Neural progenitor cell (in vitro differentiated cells): ENCODE measurements at regions not wholly inside any gene's neighbourhood (a gene's known extent, or its start where the extent isn't known, plus 50 kb on each side); places are given as distances from the start of the nearest gene placed in this dataset.

Experiments used
- DNase-seq: peaks from one replicate; pipeline ENCODE4 v3.0.0-alpha.2; 2016; ENCODE audit warnings: low spot score
- H2AFZ ChIP-seq: fragments of 200-600 bp; sonication (generic); replicated peaks from 2 replicates; pipeline ENCODE4 v1.6.1; 2016; ENCODE audit warnings: antibody characterized with exemption
- H3F3A ChIP-seq: fragments of 200-600 bp; sonication (generic); 2 replicates; pipeline ENCODE4 v1.6.1; 2016; ENCODE audit warnings: antibody characterized with exemption, low read depth
- H3K27ac ChIP-seq: fragments of 200-600 bp; sonication (generic); 2 replicates; pipeline ENCODE4 v1.5.1; 2016; ENCODE audit warnings: mild to moderate bottlenecking
- H3K27me3 ChIP-seq: fragments of 200-600 bp; sonication (generic); 2 replicates; pipeline ENCODE4 v1.6.1; 2016; ENCODE audit warnings: mild to moderate bottlenecking, moderate library complexity
- H3K36me3 ChIP-seq: fragments of 200-600 bp; sonication (generic); 2 replicates; pipeline ENCODE4 v1.5.1; 2016
- H3K4me1 ChIP-seq: fragments of 200-600 bp; sonication (generic); 2 replicates; pipeline ENCODE4 v1.6.1; 2016; ENCODE audit warnings: mixed run types
- H3K4me2 ChIP-seq: fragments of 200-600 bp; sonication (generic); 2 replicates; pipeline ENCODE4 v1.6.1; 2016
- H3K4me3 ChIP-seq: fragments of 200-600 bp; sonication (generic); 2 replicates; pipeline ENCODE4 v1.5.1; 2016
- H3K79me2 ChIP-seq: fragments of 200-600 bp; sonication (generic); 2 replicates; pipeline ENCODE4 v1.6.1; 2016; ENCODE audit warnings: low read depth
- H3K9ac ChIP-seq: fragments of 200-600 bp; sonication (generic); 2 replicates; pipeline ENCODE4 v1.6.1; 2016
- H3K9me3 ChIP-seq: fragments of 200-600 bp; sonication (generic); 2 replicates; pipeline ENCODE4 v1.5.1; 2016; ENCODE audit warnings: low read depth
- H4K20me1 ChIP-seq: fragments of 200-600 bp; sonication (generic); 2 replicates; pipeline ENCODE4 v1.6.1; 2016; ENCODE audit warnings: low read depth
- H3K27ac Mint-ChIP-seq: 3 replicates; pipeline ENCODE4 v1.8.0; 2021; ENCODE audit warnings: mixed read lengths
- H3K27me3 Mint-ChIP-seq: 2 replicates; pipeline ENCODE4 v1.8.0; 2022; ENCODE audit warnings: low read depth, mild to moderate bottlenecking, inconsistent platforms, moderate library complexity, mixed read lengths; ENCODE audit not compliant: insufficient read depth
- H3K36me3 Mint-ChIP-seq: 3 replicates; pipeline ENCODE4 v1.8.0; 2021; ENCODE audit warnings: mixed read lengths
- H3K4me1 Mint-ChIP-seq: 3 replicates; pipeline ENCODE4 v1.8.0; 2021; ENCODE audit warnings: mixed read lengths
- H3K4me3 Mint-ChIP-seq: 3 replicates; pipeline ENCODE4 v1.8.0; 2021; ENCODE audit warnings: mild to moderate bottlenecking, moderate library complexity, mixed read lengths
- H3K9me3 Mint-ChIP-seq: 3 replicates; pipeline ENCODE4 v1.8.0; 2020; ENCODE audit warnings: mixed read lengths
- EZH2 ChIP-seq: fragments of 200-600 bp; sonication (generic); IDR thresholded peaks from 2 replicates; pipeline ENCODE4 v1.6.1; 2017; ENCODE audit warnings: antibody characterized with exemption, mild to moderate bottlenecking, moderate library complexity
- EZH2phosphoT487 ChIP-seq: fragments of 200-600 bp; sonication (generic); IDR thresholded peaks from 2 replicates; pipeline ENCODE4 v1.6.1; 2017; ENCODE audit warnings: antibody characterized with exemption
- TF ChIP-seq, protein P1 (sequence below): fragments of 200-600 bp; sonication (generic); IDR thresholded peaks from 2 replicates; pipeline ENCODE4 v1.5.1; 2017; ENCODE audit warnings: antibody characterized with exemption, mild to moderate bottlenecking

DNA sequence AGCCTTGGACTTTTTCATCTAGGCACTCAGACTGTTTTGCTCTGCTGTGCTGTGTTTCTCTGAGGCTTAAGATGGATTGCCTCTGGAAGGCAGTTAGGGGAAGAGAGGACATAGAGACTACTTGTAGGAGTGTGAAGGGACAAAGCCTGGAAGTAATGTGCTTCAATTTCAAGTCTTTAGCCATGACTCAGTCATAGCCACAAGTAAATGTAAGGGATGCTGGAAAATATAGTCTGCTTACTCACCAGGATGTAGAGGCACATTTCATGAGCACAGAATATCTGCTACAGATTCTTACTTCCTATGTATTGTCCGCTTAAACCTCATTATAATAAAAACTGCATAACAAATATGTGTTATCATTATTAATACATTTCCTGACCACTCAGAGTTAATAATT, 794.3 kb upstream of the NOVA1 start:
- no peak overlapping the region for H3K4me3 Mint-ChIP-seq
- H3F3A ChIP-seq = no peaks in the 10 kb centered on the region
- H3K9ac ChIP-seq = no peak overlapping the region
- H3K9me3 ChIP-seq = no peaks in the 10 kb centered on the region
- H3K27ac ChIP-seq = no peak overlapping the region
- H4K20me1 ChIP-seq = no peaks in the 10 kb centered on the region
- no peak overlapping the region for H3K4me2 ChIP-seq
- no peaks in the 10 kb centered on the region for H3K4me1 Mint-ChIP-seq
- DNase-seq = no peak
- H3K27me3 Mint-ChIP-seq = no peaks in the 10 kb centered on the region
- H3K9me3 Mint-ChIP-seq = no peaks in the 10 kb centered on the region
- no peak overlapping the region for H3K4me3 ChIP-seq
- TF ChIP-seq EZH2phosphoT487 (no peak), EZH2 (no peak)
- TF ChIP-seq, protein P1, sequence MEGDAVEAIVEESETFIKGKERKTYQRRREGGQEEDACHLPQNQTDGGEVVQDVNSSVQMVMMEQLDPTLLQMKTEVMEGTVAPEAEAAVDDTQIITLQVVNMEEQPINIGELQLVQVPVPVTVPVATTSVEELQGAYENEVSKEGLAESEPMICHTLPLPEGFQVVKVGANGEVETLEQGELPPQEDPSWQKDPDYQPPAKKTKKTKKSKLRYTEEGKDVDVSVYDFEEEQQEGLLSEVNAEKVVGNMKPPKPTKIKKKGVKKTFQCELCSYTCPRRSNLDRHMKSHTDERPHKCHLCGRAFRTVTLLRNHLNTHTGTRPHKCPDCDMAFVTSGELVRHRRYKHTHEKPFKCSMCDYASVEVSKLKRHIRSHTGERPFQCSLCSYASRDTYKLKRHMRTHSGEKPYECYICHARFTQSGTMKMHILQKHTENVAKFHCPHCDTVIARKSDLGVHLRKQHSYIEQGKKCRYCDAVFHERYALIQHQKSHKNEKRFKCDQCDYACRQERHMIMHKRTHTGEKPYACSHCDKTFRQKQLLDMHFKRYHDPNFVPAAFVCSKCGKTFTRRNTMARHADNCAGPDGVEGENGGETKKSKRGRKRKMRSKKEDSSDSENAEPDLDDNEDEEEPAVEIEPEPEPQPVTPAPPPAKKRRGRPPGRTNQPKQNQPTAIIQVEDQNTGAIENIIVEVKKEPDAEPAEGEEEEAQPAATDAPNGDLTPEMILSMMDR = no peak
- H3K27me3 ChIP-seq = no peaks in the 10 kb centered on the region
- no peak overlapping the region for H3K27ac Mint-ChIP-seq
- H3K79me2 ChIP-seq = no peaks in the 10 kb centered on the region
- H3K36me3 ChIP-seq = no peaks in the 10 kb centered on the region
- no peaks in the 10 kb centered on the region for H3K4me1 ChIP-seq
- H2AFZ ChIP-seq = no peak overlapping the region
- H3K36me3 Mint-ChIP-seq = no peaks in the 10 kb centered on the region

DNA sequence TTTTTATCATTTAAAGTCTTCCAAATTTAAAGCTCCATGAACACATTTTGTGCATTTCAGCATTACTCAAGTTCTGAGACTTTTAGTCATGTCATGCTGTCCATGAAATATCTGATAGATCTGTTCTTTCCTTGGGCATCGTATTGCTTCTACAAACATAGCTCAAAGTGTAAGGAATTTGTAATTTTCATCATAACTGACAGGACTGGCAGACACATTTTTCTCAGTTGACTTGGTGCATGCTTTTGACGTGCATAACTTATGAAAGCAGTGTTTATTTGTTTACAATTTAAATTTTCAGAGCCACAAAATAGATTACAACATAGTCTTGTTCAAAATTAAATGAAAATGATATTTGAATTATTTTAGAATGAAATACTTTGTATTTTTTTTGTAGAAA, 812.1 kb upstream of the NOVA1 start:
- H4K20me1 ChIP-seq = no peaks in the 10 kb centered on the region
- H3K27me3 ChIP-seq = no peaks in the 10 kb centered on the region
- Mint-ChIP-seq H3K36me3 (no peaks in the 10 kb centered on the region), H3K27me3 (no peaks in the 10 kb centered on the region), H3K27ac (no peak overlapping the region), H3K4me3 (no peak overlapping the region), H3K9me3 (no peaks in the 10 kb centered on the region), H3K4me1 (no peaks in the 10 kb centered on the region)
- H3K4me3 ChIP-seq = no peak overlapping the region
- no peaks in the 10 kb centered on the region for H3K4me1 ChIP-seq
- H3K36me3 ChIP-seq = no peaks in the 10 kb centered on the region
- H3K79me2 ChIP-seq = no peaks in the 10 kb centered on the region
- no peak overlapping the region for H2AFZ ChIP-seq
- TF ChIP-seq EZH2phosphoT487 (no peak), EZH2 (no peak)
- TF ChIP-seq, protein P1 = no peak
- H3K9ac ChIP-seq = no peak overlapping the region
- no peak overlapping the region for H3K27ac ChIP-seq
- H3K4me2 ChIP-seq = no peak overlapping the region
- H3F3A ChIP-seq = no peaks in the 10 kb centered on the region
- H3K9me3 ChIP-seq = no peaks in the 10 kb centered on the region
- no peak for DNase-seq

- H3K4me2 ChIP-seq = no peak overlapping the region
- H3K4me1 ChIP-seq = no peaks in the 10 kb centered on the region
- DNase-seq = no peak
- no peaks in the 10 kb centered on the region for H3K4me1 Mint-ChIP-seq
- H4K20me1 ChIP-seq = no peaks in the 10 kb centered on the region
- no peak overlapping the region for H3K4me3 Mint-ChIP-seq
- no peaks in the 10 kb centered on the region for H3K27me3 Mint-ChIP-seq
- H3K9me3 Mint-ChIP-seq = no peaks in the 10 kb centered on the region
- no peak overlapping the region for H3K9ac ChIP-seq
- no peaks in the 10 kb centered on the region for H3K9me3 ChIP-seq
- H3K27ac ChIP-seq = no peak overlapping the region
- no peaks in the 10 kb centered on the region for H3K36me3 Mint-ChIP-seq
- H3K36me3 ChIP-seq = no peaks in the 10 kb centered on the region
- no peak for TF ChIP-seq EZH2phosphoT487
- TF ChIP-seq, protein P1 = no peak
- no peak for TF ChIP-seq EZH2
- H3K79me2 ChIP-seq = no peaks in the 10 kb centered on the region
- H3K27ac Mint-ChIP-seq = no peak overlapping the region
- H3F3A ChIP-seq = no peaks in the 10 kb centered on the region
- no peak overlapping the region for H2AFZ ChIP-seq
- no peak overlapping the region for H3K4me3 ChIP-seq
- H3K27me3 ChIP-seq = no peaks in the 10 kb centered on the region
These were observed 813.1 kb upstream of the NOVA1 start for GRCh38 chr14:27410981-27411380.

DNA sequence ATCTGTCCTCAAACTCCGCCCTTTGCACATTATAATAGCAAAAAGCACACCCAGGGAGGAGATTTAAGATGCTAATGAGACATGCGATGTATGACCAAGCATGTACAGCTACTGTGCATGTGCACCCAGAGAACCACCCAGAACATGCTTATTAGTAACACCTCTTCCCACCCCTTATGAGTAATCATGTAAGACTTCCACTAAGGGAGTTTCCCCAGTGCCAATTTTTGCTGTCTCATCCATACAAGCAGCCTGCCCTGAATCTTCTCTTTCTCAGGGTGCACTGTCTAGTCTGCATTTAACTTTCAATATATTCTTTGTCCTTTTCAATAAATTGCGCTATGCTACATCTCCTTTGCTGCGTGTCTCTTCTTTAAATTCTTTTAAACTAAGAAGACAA, 830.0 kb upstream of the NOVA1 start:
- Histone ChIP-seq H3K9me3 (no peaks in the 10 kb centered on the region), H3K27me3 (no peaks in the 10 kb centered on the region), H4K20me1 (no peaks in the 10 kb centered on the region), H3K79me2 (no peaks in the 10 kb centered on the region), H3F3A (no peaks in the 10 kb centered on the region), H3K4me1 (no peaks in the 10 kb centered on the region), H3K4me2 (no peak overlapping the region), H2AFZ (no peak overlapping the region), H3K4me3 (no peak overlapping the region), H3K27ac (no peak overlapping the region), H3K36me3 (no peaks in the 10 kb centered on the region), H3K9ac (no peak overlapping the region)
- Mint-ChIP-seq H3K9me3 (no peaks in the 10 kb centered on the region), H3K27me3 (no peaks in the 10 kb centered on the region), H3K4me1 (no peaks in the 10 kb centered on the region), H3K36me3 (no peaks in the 10 kb centered on the region), H3K27ac (no peak overlapping the region), H3K4me3 (no peak overlapping the region)
- TF ChIP-seq EZH2phosphoT487 (no peak), EZH2 (no peak)
- TF ChIP-seq, protein P1 = no peak
- no peak for DNase-seq
